ENCODE measurements at regions not wholly inside any gene's neighbourhood (a gene's known extent, or its start where the extent isn't known, plus 50 kb on each side); places are given as distances from the start of the nearest gene placed in this dataset.

GRCh38 chr2:120667981-120668380, 67.7 kb upstream of the GLI2 start:
- no peak for TF ChIP-seq EZH2 (IDR thresholded peaks at IDR 0.05; ENCODE audit: borderline replicate concordance, control insufficient read depth, low read depth, low read length)
- TF ChIP-seq BHLHE40 (IDR thresholded peaks at IDR 0.05; ENCODE audit: borderline replicate concordance in 1 of 2, low read depth in 2 of 2, low read length in 1 of 2) = no peak
- TF ChIP-seq ZBED1 (IDR thresholded peaks at IDR 0.05; ENCODE audit: borderline replicate concordance) = no peak
- TF ChIP-seq CBX5 (IDR thresholded peaks at IDR 0.05; ENCODE audit: low read depth) = no peak
- TF ChIP-seq CTCF (IDR thresholded peaks at IDR 0.05 in 2 of 3, conservative IDR thresholded peaks at IDR 0.05 in 1 of 3; ENCODE audit: control insufficient read depth in 2 of 3, extremely low read depth in 1 of 3, insufficient read depth in 1 of 3, low read depth in 3 of 3, low read length in 3 of 3) = no peak
- TF ChIP-seq STAT3 (IDR thresholded peaks at IDR 0.05; ENCODE audit: low read depth, low read length) = no peak
- TF ChIP-seq HDAC2 (IDR thresholded peaks at IDR 0.05) = no peak
- no peak for TF ChIP-seq POLR2A (IDR thresholded peaks at IDR 0.05; ENCODE audit: low read depth, low read length)
- TF ChIP-seq JUNB (IDR thresholded peaks at IDR 0.05) = no peak

Measured in GM12878 (cell line).